HL-60 (cell line): ENCODE measurements at regions not wholly inside any gene's neighbourhood (a gene's known extent, or its start where the extent isn't known, plus 50 kb on each side); places are given as distances from the start of the nearest gene placed in this dataset.

Experiments used
- POLR2AphosphoS5 ChIP-seq: IDR thresholded peaks from 2 replicates; pipeline ENCODE4 v1.6.1; 2012; ENCODE audit warnings: low read depth
- TF ChIP-seq, protein P1 (sequence below): IDR thresholded peaks from one replicate; pipeline ENCODE4 v1.5.1; 2011; ENCODE audit warnings: low read length, control low read depth, inconsistent platforms; ENCODE audit not compliant: insufficient read depth

DNA sequence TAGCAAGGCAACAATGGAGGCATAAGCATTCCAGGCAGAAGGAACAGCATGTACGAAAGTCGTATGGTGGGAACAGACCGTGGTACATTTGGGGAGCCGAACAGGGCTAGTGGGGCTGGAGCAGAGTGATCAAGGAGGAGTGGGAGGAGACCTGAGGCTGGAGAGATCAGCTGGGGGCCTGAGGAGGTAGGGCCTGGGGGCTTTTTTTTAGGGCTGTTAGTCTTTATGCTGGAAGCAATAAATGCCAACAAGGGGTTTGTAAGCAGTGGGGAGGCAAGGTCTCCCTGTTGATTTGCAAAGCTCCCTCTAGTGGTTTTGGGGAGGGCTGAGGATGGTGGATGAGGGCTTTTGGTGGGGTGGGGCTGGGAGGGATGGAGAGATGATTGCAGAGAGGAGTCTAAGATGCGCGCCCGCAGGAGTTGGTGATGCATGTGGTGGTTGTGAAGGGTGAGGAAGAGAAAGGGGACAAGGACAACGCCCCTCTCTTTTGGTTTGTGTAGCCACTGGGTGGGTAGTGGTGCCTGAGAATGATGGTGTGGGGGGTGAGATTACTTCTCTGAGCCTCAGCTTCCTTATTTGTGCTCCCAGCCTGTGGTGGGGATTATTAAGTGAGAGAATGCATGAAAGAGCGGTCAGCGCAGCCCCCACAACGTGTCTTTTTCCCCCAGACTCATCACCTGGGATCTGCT lies 74.1 kb upstream of the TOX2 start:
- TF ChIP-seq, protein P1, sequence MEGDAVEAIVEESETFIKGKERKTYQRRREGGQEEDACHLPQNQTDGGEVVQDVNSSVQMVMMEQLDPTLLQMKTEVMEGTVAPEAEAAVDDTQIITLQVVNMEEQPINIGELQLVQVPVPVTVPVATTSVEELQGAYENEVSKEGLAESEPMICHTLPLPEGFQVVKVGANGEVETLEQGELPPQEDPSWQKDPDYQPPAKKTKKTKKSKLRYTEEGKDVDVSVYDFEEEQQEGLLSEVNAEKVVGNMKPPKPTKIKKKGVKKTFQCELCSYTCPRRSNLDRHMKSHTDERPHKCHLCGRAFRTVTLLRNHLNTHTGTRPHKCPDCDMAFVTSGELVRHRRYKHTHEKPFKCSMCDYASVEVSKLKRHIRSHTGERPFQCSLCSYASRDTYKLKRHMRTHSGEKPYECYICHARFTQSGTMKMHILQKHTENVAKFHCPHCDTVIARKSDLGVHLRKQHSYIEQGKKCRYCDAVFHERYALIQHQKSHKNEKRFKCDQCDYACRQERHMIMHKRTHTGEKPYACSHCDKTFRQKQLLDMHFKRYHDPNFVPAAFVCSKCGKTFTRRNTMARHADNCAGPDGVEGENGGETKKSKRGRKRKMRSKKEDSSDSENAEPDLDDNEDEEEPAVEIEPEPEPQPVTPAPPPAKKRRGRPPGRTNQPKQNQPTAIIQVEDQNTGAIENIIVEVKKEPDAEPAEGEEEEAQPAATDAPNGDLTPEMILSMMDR = no peak
- TF ChIP-seq POLR2AphosphoS5 = no peak
